Aorta (tissue), 5 donors: ENCODE measurements at regions not wholly inside any gene's neighbourhood (a gene's known extent, or its start where the extent isn't known, plus 50 kb on each side); places are given as distances from the start of the nearest gene placed in this dataset.
"Not testable (repeated sequence)": the region's sequence is repeated elsewhere in the genome, so short reads cannot be mapped to it uniquely, and the experiment has no call there.

Source experiments
- ATAC-seq: fragments of 200-7000 bp; cut with Tn5 transposase; one replicate; pipeline ENCODE4 v1.9.1; 2022; ENCODE audit warnings: moderate library complexity; ENCODE audit not compliant: low FRiP score
- DNase-seq, 2 donors: peaks; one replicate each; pipeline ENCODE4 v3.0.0-alpha.2; 2020
- H3K27ac ChIP-seq, 2 donors: one replicate each; pipeline ENCODE4 v1.5.1; 2013; ENCODE audit warnings: low read length in 2 of 2, mild to moderate bottlenecking in 2 of 2, moderate library complexity in 2 of 2, control low read depth in 1 of 2, inconsistent platforms in 1 of 2, low read depth in 1 of 2
- H3K27me3 ChIP-seq, 2 donors: one replicate each; pipeline ENCODE4 v1.6.1; 2013; ENCODE audit warnings: control low read depth in 1 of 2, low read length in 1 of 2, mild to moderate bottlenecking in 1 of 2, moderate library complexity in 1 of 2; ENCODE audit not compliant: insufficient read depth in 2 of 2, control insufficient read depth in 1 of 2
- H3K36me3 ChIP-seq, 2 donors: one replicate each; pipeline ENCODE4 v1.6.1; 2013; ENCODE audit warnings: control low read depth in 1 of 2, low read length in 1 of 2, mild to moderate bottlenecking in 1 of 2; ENCODE audit not compliant: insufficient read depth in 2 of 2, control insufficient read depth in 1 of 2
- H3K4me1 ChIP-seq, 2 donors: one replicate each; pipeline ENCODE4 v1.6.1; 2013; ENCODE audit warnings: low read length in 2 of 2, control low read depth in 1 of 2, mild to moderate bottlenecking in 1 of 2, moderate library complexity in 1 of 2; ENCODE audit not compliant: insufficient read depth in 2 of 2, control insufficient read depth in 1 of 2
- H3K4me3 ChIP-seq, 2 donors: one replicate each; pipeline ENCODE4 v1.5.1; 2013; ENCODE audit warnings: low read length in 2 of 2, control low read depth in 1 of 2, mild to moderate bottlenecking in 1 of 2
- H3K9me3 ChIP-seq: one replicate; pipeline ENCODE4 v1.6.1; 2013; ENCODE audit warnings: mild to moderate bottlenecking, low read length; ENCODE audit not compliant: control insufficient read depth
- WGBS, 2 donors: extraction: QIAGEN DNeasy Blood & Tissue Kit; methylation state at CpG; one replicate each; pipeline ENCODE4 v1.1.7; 2013; 5-methylcytosine and 5-hydroxymethylcytosine counted together
- intact Hi-C, 2 donors: fragments of 100-400 bp; cut with DNase I; formaldehyde crosslinking; loops; one replicate each; pipeline versions ENCODE4 v1.14.2 to v1.15.0; 2022
- donor health status: healthy with polysubstance abuse.
- donor health status: Bipolar disorder and iron deficiency.
- donor health status: DM: no; HTN: no; CAD: no.
- donor health status: DM: no; HTN: no; CAD: no.
- donor health status: DM: yes; HTN: yes; CAD: no.

DNA sequence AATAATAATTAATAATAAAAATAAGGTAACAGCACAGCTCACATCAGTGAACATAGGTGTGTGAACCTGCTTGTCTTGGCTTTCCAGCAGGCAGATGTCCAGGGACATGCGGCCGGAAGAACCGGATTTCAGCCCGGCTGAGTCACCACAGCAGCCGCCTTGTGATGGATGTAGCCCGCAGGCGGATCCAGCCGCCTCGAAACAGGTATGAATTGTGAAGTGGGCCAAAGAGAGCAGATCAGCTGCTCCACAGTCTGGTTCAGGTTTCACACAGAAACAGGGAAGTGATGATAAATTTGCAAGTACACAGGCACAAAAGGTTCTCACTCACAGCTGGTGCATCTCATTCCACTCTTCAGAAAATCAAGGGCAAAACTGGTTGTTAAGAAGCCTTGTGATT, 55.1 kb downstream of the ID4 start:
- Histone ChIP-seq H3K36me3 (no peaks in the 10 kb centered on the region), H3K4me3 (no peak overlapping the region), H3K27me3 (no peaks in the 10 kb centered on the region), H3K27ac (no peak overlapping the region), H3K4me1 (no peaks in the 10 kb centered on the region), H3K9me3 (peaks cover 1% of the 10 kb centered on the region)
- ATAC-seq (no peak), DNase-seq (no peak)
- 86 to 91% methylated on average over 9 of the region's 9 CpGs for WGBS, 2 donors
- intact Hi-C loops = no loop called here

DNA sequence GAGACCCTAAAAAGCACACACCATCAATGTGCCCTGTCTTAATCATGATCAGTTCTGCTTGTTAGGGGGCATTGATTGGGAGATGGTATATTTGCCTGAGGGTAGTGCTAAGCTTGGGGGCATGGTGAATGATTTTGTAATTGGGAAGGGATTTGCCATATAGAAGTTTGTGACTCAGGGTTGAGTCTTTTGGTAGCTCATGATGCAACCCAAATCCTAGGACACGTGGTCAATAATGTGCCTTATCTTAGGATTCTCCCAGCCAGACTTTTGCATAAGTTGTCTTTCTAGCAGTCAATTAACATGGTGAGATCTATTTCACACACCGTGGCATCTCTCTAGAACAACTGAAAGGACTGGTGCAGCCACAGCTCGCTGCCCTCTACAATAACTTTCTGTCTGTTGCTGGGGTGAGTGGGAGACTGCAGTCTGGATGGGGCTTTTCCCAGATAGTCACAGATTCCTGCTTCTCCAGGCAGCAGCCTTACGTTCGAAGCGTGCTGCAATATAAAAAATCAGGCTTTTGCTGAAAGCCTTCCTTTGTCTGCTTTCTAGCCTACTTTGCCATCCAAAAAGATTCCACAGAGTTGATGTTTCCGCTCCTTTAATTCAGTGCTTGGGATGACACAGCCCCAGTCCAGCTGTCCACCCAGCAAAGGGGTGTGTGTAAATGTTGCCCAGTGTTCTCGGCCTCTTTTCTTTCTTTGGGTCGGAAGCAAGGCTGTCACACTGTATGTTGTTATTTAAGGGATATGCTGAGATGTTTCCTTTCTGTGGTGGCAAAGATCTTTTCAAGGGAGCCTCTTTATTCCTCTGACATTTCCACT, 58.9 kb downstream of the ID4 start:
- no peaks in the 10 kb centered on the region for H3K27me3 ChIP-seq
- 82 to 89% methylated on average over 9 of the region's 9 CpGs for WGBS, 2 donors
- H3K4me3 ChIP-seq = no peak overlapping the region
- no peaks in the 10 kb centered on the region for H3K4me1 ChIP-seq
- H3K27ac ChIP-seq = no peak overlapping the region
- no peaks in the 10 kb centered on the region for H3K9me3 ChIP-seq
- ATAC-seq (no peak), DNase-seq (no peak)
- H3K36me3 ChIP-seq = no peaks in the 10 kb centered on the region
- intact Hi-C loops = no loop called here

DNA sequence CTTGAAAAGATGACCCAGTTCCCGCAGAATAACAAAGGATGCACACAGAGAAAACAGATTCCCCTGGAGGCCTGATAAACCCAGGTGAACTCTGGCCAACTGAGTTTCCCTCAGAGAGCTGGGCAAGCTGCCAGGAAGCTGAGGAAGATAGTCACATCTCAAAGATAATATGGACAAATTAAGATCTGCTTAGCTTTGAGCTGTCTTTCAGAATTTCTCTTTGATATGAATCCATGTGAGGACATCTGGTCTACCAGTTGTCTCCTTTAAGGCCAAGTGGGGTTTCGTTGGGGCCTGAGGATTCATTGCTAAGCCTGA, 59.5 kb downstream of the ID4 start:
- Histone ChIP-seq H3K9me3 (no peaks in the 10 kb centered on the region), H3K27me3 (no peaks in the 10 kb centered on the region), H3K4me3 (no peak overlapping the region), H3K4me1 (no peaks in the 10 kb centered on the region), H3K36me3 (no peaks in the 10 kb centered on the region), H3K27ac (no peak overlapping the region)
- 85 to 88% methylated on average over 2 of the region's 2 CpGs for WGBS, 2 donors
- ATAC-seq = no peak
- intact Hi-C loops = no loop called here
- DNase-seq = no peak

DNA sequence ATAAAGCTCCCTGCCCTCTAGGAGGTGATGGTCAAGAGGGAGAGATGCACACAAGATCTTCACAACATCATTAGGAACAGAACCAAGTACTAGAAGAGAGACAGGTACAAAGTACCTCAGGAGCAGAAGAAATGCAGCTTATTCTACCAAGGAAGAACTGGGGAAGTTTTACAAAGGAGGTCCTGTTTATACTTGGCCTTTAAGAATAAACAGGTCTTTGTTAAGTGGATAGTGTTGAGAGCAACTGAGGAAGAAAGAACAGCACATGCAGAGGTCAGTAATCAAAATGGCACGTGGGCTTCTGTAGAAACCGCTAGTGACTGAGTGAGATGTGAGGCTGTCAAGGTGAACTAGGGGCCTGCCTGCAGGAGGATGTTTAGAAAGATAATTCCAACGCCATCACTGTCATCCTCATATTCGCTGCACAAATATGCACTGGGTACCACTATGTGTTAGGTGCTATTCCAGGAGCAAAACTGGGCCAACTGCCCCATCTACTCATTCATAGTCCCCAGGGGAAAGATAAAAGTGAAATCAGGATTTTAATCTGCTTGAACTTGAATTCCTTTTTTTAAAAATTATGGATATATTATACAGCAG, 61.1 kb downstream of the ID4 start:
- Histone ChIP-seq H3K27me3 (no peaks in the 10 kb centered on the region), H3K36me3 (no peaks in the 10 kb centered on the region), H3K27ac (no peak overlapping the region), H3K4me3 (no peak overlapping the region), H3K9me3 (no peaks in the 10 kb centered on the region), H3K4me1 (no peaks in the 10 kb centered on the region)
- intact Hi-C loops = no loop called here
- ATAC-seq (no peak), DNase-seq (no peak)
- 60 to 66% methylated on average over 4 of the region's 4 CpGs for WGBS, 2 donors

DNA sequence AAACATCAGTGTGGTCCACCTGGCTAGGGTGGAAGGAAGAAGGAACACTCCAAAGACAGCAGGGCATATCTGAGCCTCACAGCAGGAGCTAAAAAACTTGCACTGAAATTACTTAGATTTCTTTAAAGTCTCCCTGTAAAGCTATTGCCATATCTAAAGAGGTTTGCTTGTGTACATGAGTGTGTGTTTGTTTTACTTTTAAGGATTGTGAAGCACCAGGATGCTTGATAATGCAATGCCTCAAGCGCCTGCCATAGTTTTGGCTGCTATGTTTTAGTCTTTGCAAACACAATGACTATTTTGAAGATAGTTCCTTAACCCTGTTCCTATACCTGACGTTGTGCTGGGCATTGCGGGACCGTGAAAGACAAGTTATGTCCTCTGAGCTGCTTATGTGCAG, 65.0 kb downstream of the ID4 start:
- DNase-seq (no peak), ATAC-seq (no peak)
- H3K4me3 ChIP-seq = no peak overlapping the region
- WGBS, 2 donors = 88% methylated on average over 4 of the region's 4 CpGs
- no peak overlapping the region for H3K27ac ChIP-seq
- H3K27me3 ChIP-seq = no peaks in the 10 kb centered on the region
- no peaks in the 10 kb centered on the region for H3K4me1 ChIP-seq
- no peaks in the 10 kb centered on the region for H3K9me3 ChIP-seq
- intact Hi-C loops = no loop called here
- no peaks in the 10 kb centered on the region for H3K36me3 ChIP-seq

DNA sequence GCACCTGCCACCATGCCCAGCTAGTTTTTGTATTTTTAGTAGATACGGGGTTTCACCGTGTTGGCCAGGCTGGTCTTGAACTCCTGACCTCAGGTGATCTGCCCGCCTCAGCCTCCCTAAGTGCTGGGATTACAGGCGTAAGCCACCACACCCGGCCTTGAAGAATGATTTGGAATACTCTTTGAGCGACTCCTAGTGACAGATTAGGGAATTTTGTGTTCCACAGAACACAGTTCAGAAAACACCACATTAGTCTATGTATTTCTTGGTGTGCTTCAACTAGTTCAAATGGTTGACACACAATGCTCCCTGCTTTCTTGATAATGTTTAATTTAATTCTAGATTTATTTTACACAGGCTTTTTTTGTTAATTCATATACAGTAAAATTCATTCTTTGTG, 67.2 kb downstream of the ID4 start:
- H3K27ac ChIP-seq, H3K9me3 ChIP-seq, intact Hi-C loops, H3K36me3 ChIP-seq, DNase-seq, H3K4me1 ChIP-seq, H3K4me3 ChIP-seq, ATAC-seq, H3K27me3 ChIP-seq: not testable (repeated sequence)
- WGBS, 2 donors = 74 to 75% methylated on average over 6 of the region's 6 CpGs

DNA sequence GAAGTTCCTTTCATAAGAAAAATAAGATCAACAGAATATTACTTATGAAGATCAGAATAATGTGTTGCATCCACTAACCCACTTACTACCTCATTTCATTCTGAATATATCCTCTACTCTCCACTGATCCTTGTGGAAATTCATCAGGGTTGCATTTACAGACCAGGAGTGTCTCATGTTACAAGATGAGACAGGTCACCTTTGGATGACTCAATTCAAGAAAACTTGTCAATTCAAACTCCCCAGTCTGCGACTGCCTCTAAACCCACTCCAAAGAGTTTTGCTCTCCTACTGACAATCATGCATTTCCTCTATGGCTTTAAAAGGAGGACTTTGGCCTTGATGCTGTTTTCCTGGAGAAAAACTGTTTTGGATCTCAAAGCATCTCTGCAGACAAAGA, 68.4 kb downstream of the ID4 start:
- DNase-seq = no peak
- 68 to 70% methylated on average over 1 of the region's 1 CpG for WGBS, 2 donors
- no peak for ATAC-seq
- Histone ChIP-seq H3K4me3 (no peak overlapping the region), H3K4me1 (no peaks in the 10 kb centered on the region), H3K9me3 (no peaks in the 10 kb centered on the region), H3K27me3 (no peaks in the 10 kb centered on the region), H3K36me3 (no peaks in the 10 kb centered on the region), H3K27ac (no peak overlapping the region)
- intact Hi-C loops = no loop called here

DNA sequence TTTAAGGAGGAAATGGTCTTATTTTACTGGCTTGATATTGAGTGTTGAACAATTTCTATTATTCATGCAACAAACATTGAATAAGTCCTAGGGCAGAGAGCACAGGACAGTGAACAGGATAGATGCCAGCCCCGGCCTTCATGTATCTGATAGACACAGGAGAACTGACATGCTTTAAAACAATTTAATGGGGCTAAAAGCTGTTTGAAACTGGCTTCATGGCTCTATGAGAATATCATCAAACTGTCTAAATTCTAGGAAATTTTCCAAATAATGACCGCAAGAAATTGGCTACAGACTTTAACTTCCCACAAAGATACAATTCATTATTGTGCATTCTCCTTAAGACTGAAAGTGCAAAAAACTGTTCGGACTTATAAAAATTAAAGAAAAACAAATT, 69.0 kb downstream of the ID4 start:
- WGBS, 2 donors = 56 to 57% methylated on average over 3 of the region's 3 CpGs
- intact Hi-C loops = no loop called here
- H3K27ac ChIP-seq = no peak overlapping the region
- H3K36me3 ChIP-seq = no peaks in the 10 kb centered on the region
- no peaks in the 10 kb centered on the region for H3K4me1 ChIP-seq
- DNase-seq = no peak
- ATAC-seq = no peak
- no peaks in the 10 kb centered on the region for H3K9me3 ChIP-seq
- H3K27me3 ChIP-seq = no peaks in the 10 kb centered on the region
- H3K4me3 ChIP-seq = no peak overlapping the region

DNA sequence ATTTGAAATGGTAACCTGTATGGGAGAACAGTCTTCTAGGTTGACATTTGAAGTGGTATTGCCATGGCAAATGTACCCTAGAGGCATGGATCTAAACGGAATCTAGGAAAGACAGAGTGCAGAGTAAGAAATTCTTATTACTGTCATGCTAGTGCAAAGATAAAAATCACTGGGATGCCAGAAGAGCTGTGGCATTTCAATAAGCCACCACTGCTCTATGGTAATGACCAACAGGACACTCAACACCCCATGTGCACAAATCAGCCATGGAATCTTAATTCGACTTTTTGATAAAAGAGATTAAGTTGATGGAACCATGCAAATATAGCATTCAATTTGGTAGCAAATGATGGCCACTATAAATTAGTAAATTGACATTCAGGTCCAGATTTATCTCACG, 74.1 kb downstream of the ID4 start:
- Histone ChIP-seq H3K9me3 (peaks cover 5% of the 10 kb centered on the region), H3K4me3 (no peak overlapping the region), H3K36me3 (no peaks in the 10 kb centered on the region), H3K4me1 (no peaks in the 10 kb centered on the region), H3K27me3 (no peaks in the 10 kb centered on the region), H3K27ac (no peak overlapping the region)
- intact Hi-C loops = no loop called here
- WGBS, 2 donors = 72 to 76% methylated on average over 3 of the region's 3 CpGs
- no peak for DNase-seq
- ATAC-seq = no peak
